OCI-LY7 (cell line): ENCODE measurements at regions not wholly inside any gene's neighbourhood (a gene's known extent, or its start where the extent isn't known, plus 50 kb on each side); places are given as distances from the start of the nearest gene placed in this dataset.

Experiments
- BruUV-seq: library from RNA; stranded (reverse); fragments of 400-500 nt; replicated peaks from 2 replicates; lab custom pipeline; 2021; lab: Mats Ljungman, UMichigan
- CTCF ChIA-PET: fragments of 300-600 bp; sonication (Branson Sonifier 250); formaldehyde crosslinking; loops from one replicate; lab custom pipeline; 2022; ENCODE audit warnings: antibody characterized with exemption; ENCODE audit not compliant: unreplicated experiment; lab: Charles Lee
- POLR2A ChIA-PET: fragments of 300-600 bp; sonication (Branson Sonifier 250); formaldehyde crosslinking; loops from one replicate; lab custom pipeline; 2022; ENCODE audit warnings: antibody characterized with exemption; lab: Charles Lee
- DNase-seq: peaks from one replicate; pipeline ENCODE4 v3.0.0-alpha.2; 2015; ENCODE audit warnings: low spot score
- H2AFZ ChIP-seq: fragments of 200-600 bp; sonication (generic), shearing (Covaris generic); 2 replicates; pipeline ENCODE4 v1.6.1; 2014; ENCODE audit warnings: mild to moderate bottlenecking, antibody characterized with exemption, low read length, moderate library complexity
- H3K27ac ChIP-seq: fragments of 200-600 bp; sonication (generic); 2 replicates; pipeline ENCODE4 v1.5.1; 2014; ENCODE audit warnings: mixed run types, low read depth, mild to moderate bottlenecking, moderate library complexity, low read length, inconsistent platforms; ENCODE audit not compliant: poor library complexity, severe bottlenecking
- H3K36me3 ChIP-seq: fragments of 200-600 bp; sonication (generic); 2 replicates; pipeline ENCODE4 v1.6.1; 2014; ENCODE audit warnings: mild to moderate bottlenecking, antibody characterized with exemption, low read length, moderate library complexity, mixed read lengths; ENCODE audit not compliant: insufficient read depth
- H3K4me1 ChIP-seq: fragments of 200-600 bp; sonication (generic); 2 replicates; pipeline ENCODE4 v1.5.1; 2014; ENCODE audit warnings: mild to moderate bottlenecking, low read length; ENCODE audit not compliant: insufficient read depth, poor library complexity, severe bottlenecking
- H3K4me2 ChIP-seq: fragments of 200-600 bp; sonication (generic); 2 replicates; pipeline ENCODE4 v1.6.1; 2014; ENCODE audit warnings: mild to moderate bottlenecking, low read length
- H3K4me3 ChIP-seq: fragments of 200-600 bp; sonication (generic); 2 replicates; pipeline ENCODE4 v1.5.1; 2014; ENCODE audit warnings: mild to moderate bottlenecking, low read depth, low read length; ENCODE audit not compliant: poor library complexity, severe bottlenecking
- H3K79me2 ChIP-seq: fragments of 200-600 bp; sonication (generic); 2 replicates; pipeline ENCODE4 v1.6.1; 2016; ENCODE audit warnings: low read depth, mild to moderate bottlenecking, low read length, moderate library complexity, mixed read lengths; ENCODE audit not compliant: insufficient read depth
- H3K9me2 ChIP-seq: fragments of 200-600 bp; sonication (generic); 2 replicates; pipeline ENCODE4 v1.6.1; 2016; ENCODE audit warnings: mild to moderate bottlenecking, low read length, mixed read lengths; ENCODE audit not compliant: insufficient read depth
- H3K9me3 ChIP-seq: fragments of 200-600 bp; sonication (generic); 2 replicates; pipeline ENCODE4 v1.6.1; 2014; ENCODE audit warnings: mild to moderate bottlenecking, mixed run types, low read length, mixed read lengths
- H4K20me1 ChIP-seq: fragments of 200-600 bp; sonication (generic); 2 replicates; pipeline ENCODE4 v1.6.1; 2014; ENCODE audit warnings: mild to moderate bottlenecking, antibody characterized with exemption, low read length, moderate library complexity, mixed read lengths; ENCODE audit not compliant: insufficient read depth
- CTCF ChIP-seq: fragments of 200-600 bp; sonication (generic); conservative IDR thresholded peaks from 2 replicates; pipeline ENCODE4 v1.5.1; 2014; ENCODE audit warnings: mild to moderate bottlenecking, antibody characterized with exemption, low read length, moderate library complexity, mixed read lengths
- EZH2phosphoT487 ChIP-seq: fragments of 200-600 bp; sonication (generic); IDR thresholded peaks from 2 replicates; pipeline ENCODE4 v1.6.1; 2018; ENCODE audit warnings: low read depth, borderline replicate concordance, mild to moderate bottlenecking, mixed run types, antibody characterized with exemption, low read length, moderate library complexity, mixed read lengths
- intact Hi-C: fragments of 100-400 bp; cut with micrococcal nuclease; formaldehyde crosslinking; loops from one replicate; pipeline ENCODE4 v1.10.0; 2022; ENCODE audit not compliant: unreplicated experiment

- Histone ChIP-seq H3K9me2 (no peaks in the 10 kb centered on the region), H4K20me1 (no peaks in the 10 kb centered on the region), H3K4me3 (no peak overlapping the region), H3K4me2 (no peak overlapping the region), H3K4me1 (no peaks in the 10 kb centered on the region), H3K36me3 (no peaks in the 10 kb centered on the region), H2AFZ (no peak overlapping the region), H3K79me2 (no peaks in the 10 kb centered on the region), H3K27ac (no peak overlapping the region), H3K9me3 (no peaks in the 10 kb centered on the region)
- DNase-seq, result no peak
- CTCF ChIA-PET, result no interaction called here
- intact Hi-C loops, result no loop called here
- TF ChIP-seq CTCF (no peak), EZH2phosphoT487 (no peak)
- POLR2A ChIA-PET, result no interaction called here
- no TSS peak for BruUV-seq
Measured at GRCh38 chr2:10983711-10984110, 72.0 kb downstream of the KCNF1 start.

GRCh38 chr2:10984418-10985135 is 72.8 kb downstream of the KCNF1 start:
- BruUV-seq, result no TSS peak
- CTCF ChIA-PET, result no interaction called here
- Histone ChIP-seq H3K4me2 (no peak overlapping the region), H3K79me2 (no peaks in the 10 kb centered on the region), H4K20me1 (no peaks in the 10 kb centered on the region), H2AFZ (no peak overlapping the region), H3K9me3 (no peaks in the 10 kb centered on the region), H3K9me2 (no peaks in the 10 kb centered on the region), H3K4me1 (no peaks in the 10 kb centered on the region), H3K27ac (no peak overlapping the region), H3K4me3 (no peak overlapping the region), H3K36me3 (no peaks in the 10 kb centered on the region)
- TF ChIP-seq EZH2phosphoT487 (no peak), CTCF (no peak)
- DNase-seq, result no peak
- POLR2A ChIA-PET, result interaction anchor here (0.6 kb wide), 1 partner anchor 49 kb away, joined by 3 read pairs; no protein-coding TSS in a partner anchor
- intact Hi-C loops, result no loop called here

DNA sequence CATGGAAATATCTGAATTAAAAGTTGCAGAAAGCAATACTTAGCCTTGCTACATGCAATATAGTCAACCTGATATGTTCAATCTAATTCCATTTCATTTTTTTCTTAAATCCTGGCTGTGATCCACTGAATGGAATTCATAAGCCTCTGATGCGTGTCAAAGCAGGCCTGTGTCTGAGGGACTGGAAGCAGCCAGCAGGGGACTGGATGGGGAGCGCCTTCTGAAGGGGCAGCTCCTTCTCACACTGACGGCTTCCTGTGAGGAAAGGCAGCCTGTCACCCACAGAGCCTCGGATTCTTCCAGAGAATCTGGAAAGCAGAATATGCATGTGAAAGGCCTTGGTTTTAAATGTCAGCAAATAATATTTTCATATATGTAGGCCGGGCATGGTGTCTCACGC is 73.5 kb downstream of the KCNF1 start:
- intact Hi-C loops, result no loop called here
- POLR2A ChIA-PET, result interaction anchor here (0.6 kb wide), 1 partner anchor 50 kb away, joined by 3 read pairs; no protein-coding TSS in a partner anchor
- TF ChIP-seq CTCF, result no peak
- no peaks in the 10 kb centered on the region for H3K79me2 ChIP-seq
- CTCF ChIA-PET, result no interaction called here
- H3K4me1 ChIP-seq, result no peaks in the 10 kb centered on the region
- H3K9me2 ChIP-seq, result no peaks in the 10 kb centered on the region
- DNase-seq, result no peak
- no peaks in the 10 kb centered on the region for H3K36me3 ChIP-seq
- H3K27ac ChIP-seq, result no peak overlapping the region
- H3K4me2 ChIP-seq, result no peak overlapping the region
- no peak overlapping the region for H3K4me3 ChIP-seq
- H4K20me1 ChIP-seq, result no peaks in the 10 kb centered on the region
- no TSS peak for BruUV-seq
- no peak overlapping the region for H2AFZ ChIP-seq
- no peaks in the 10 kb centered on the region for H3K9me3 ChIP-seq
